Hepatocyte (in vitro differentiated cells): ENCODE measurements at regions not wholly inside any gene's neighbourhood (a gene's known extent, or its start where the extent isn't known, plus 50 kb on each side); places are given as distances from the start of the nearest gene placed in this dataset.

Experiments used
- DNase-seq: peaks from one replicate; pipeline ENCODE4 v3.0.0-alpha.2; 2016; ENCODE audit warnings: low spot score
- H2AFZ ChIP-seq: fragments of 200-600 bp; sonication (generic); 2 replicates; pipeline ENCODE4 v1.6.0; 2016; ENCODE audit warnings: antibody characterized with exemption, mild to moderate bottlenecking
- H3K27ac ChIP-seq: fragments of 200-600 bp; sonication (generic); 2 replicates; pipeline ENCODE4 v1.5.1; 2016; ENCODE audit warnings: mild to moderate bottlenecking
- H3K27me3 ChIP-seq: fragments of 200-600 bp; sonication (generic); 2 replicates; pipeline ENCODE4 v1.6.1; 2016
- H3K36me3 ChIP-seq: fragments of 200-600 bp; sonication (generic); replicated peaks from 2 replicates; pipeline ENCODE4 v1.5.1; 2016; ENCODE audit warnings: low read depth; ENCODE audit not compliant: insufficient read depth
- H3K4me1 ChIP-seq: fragments of 200-600 bp; sonication (generic); 2 replicates; pipeline ENCODE4 v1.5.1; 2016; ENCODE audit warnings: mild to moderate bottlenecking, moderate library complexity; ENCODE audit not compliant: insufficient read depth
- H3K4me2 ChIP-seq: fragments of 200-600 bp; sonication (generic); 2 replicates; pipeline ENCODE4 v1.6.0; 2016
- H3K4me3 ChIP-seq: fragments of 200-600 bp; sonication (generic); 2 replicates; pipeline ENCODE4 v1.5.1; 2016; ENCODE audit warnings: mild to moderate bottlenecking
- H3K79me2 ChIP-seq: fragments of 200-600 bp; sonication (generic); 2 replicates; pipeline ENCODE4 v1.6.0; 2017; ENCODE audit warnings: mild to moderate bottlenecking
- H3K9me2 ChIP-seq: fragments of 200-600 bp; sonication (generic); replicated peaks from 2 replicates; pipeline ENCODE4 v1.6.0; 2017; ENCODE audit warnings: mild to moderate bottlenecking; ENCODE audit not compliant: insufficient read depth
- H3K9me3 ChIP-seq: fragments of 200-600 bp; sonication (generic); 2 replicates; pipeline ENCODE4 v1.5.1; 2016; ENCODE audit warnings: low read depth, mild to moderate bottlenecking
- H4K20me1 ChIP-seq: fragments of 200-600 bp; sonication (generic); 2 replicates; pipeline ENCODE4 v1.6.0; 2016; ENCODE audit warnings: mild to moderate bottlenecking; ENCODE audit not compliant: insufficient read depth, poor library complexity, severe bottlenecking
- EZH2 ChIP-seq: fragments of 200-600 bp; sonication (generic); IDR thresholded peaks from 2 replicates; pipeline ENCODE4 v1.6.1; 2016; ENCODE audit warnings: antibody characterized with exemption, mild to moderate bottlenecking, borderline replicate concordance
- EZH2phosphoT487 ChIP-seq: fragments of 200-600 bp; sonication (generic); IDR thresholded peaks from one replicate; pipeline ENCODE4 v1.6.1; 2018; ENCODE audit warnings: antibody characterized with exemption, mild to moderate bottlenecking, low read depth, moderate library complexity; ENCODE audit not compliant: unreplicated experiment, severe bottlenecking
- WGBS: methylation state at CpG from one replicate; pipeline ENCODE4 v1.1.6; 2016; ENCODE audit warnings: low lambda C conversion rate; ENCODE audit errors: missing lambda C conversion rate; 5-methylcytosine and 5-hydroxymethylcytosine counted together
- TF ChIP-seq, protein P1 (sequence below): fragments of 200-600 bp; sonication (generic); IDR thresholded peaks from 2 replicates; pipeline ENCODE4 v1.5.1; 2016; ENCODE audit warnings: antibody characterized with exemption, mild to moderate bottlenecking; ENCODE audit not compliant: poor library complexity

DNA sequence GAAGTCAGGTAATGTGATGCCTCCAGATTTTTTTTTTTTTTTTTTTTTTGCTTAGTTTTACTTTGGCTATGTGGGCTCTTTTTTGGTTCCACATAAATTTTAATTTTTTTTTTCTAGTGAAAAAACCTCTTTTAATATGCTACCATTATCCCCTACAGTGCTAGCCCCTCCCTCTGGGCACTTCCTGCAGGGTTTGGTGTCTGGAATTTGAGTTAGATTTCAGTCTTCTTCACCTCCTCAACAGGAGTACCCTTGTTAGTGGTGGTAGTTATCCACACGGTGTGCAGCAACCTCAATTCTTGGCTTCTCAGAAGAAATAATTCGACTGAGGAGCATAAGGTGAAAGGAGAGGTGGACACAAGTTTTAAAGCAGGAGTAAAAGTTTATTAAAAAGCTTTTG is 128.8 kb upstream of the SYNCRIP start:
- DNase-seq: no peak
- Histone ChIP-seq H3K4me2 (no peak overlapping the region), H3K4me1 (no peaks in the 10 kb centered on the region), H3K27ac (no peak overlapping the region), H3K9me3 (no peaks in the 10 kb centered on the region), H3K27me3 (no peaks in the 10 kb centered on the region), H3K9me2 (no peaks in the 10 kb centered on the region), H2AFZ (no peak overlapping the region), H4K20me1 (no peaks in the 10 kb centered on the region), H3K36me3 (no peaks in the 10 kb centered on the region), H3K4me3 (no peak overlapping the region), H3K79me2 (no peaks in the 10 kb centered on the region)
- TF ChIP-seq EZH2phosphoT487 (no peak), EZH2 (no peak)
- TF ChIP-seq, protein P1, sequence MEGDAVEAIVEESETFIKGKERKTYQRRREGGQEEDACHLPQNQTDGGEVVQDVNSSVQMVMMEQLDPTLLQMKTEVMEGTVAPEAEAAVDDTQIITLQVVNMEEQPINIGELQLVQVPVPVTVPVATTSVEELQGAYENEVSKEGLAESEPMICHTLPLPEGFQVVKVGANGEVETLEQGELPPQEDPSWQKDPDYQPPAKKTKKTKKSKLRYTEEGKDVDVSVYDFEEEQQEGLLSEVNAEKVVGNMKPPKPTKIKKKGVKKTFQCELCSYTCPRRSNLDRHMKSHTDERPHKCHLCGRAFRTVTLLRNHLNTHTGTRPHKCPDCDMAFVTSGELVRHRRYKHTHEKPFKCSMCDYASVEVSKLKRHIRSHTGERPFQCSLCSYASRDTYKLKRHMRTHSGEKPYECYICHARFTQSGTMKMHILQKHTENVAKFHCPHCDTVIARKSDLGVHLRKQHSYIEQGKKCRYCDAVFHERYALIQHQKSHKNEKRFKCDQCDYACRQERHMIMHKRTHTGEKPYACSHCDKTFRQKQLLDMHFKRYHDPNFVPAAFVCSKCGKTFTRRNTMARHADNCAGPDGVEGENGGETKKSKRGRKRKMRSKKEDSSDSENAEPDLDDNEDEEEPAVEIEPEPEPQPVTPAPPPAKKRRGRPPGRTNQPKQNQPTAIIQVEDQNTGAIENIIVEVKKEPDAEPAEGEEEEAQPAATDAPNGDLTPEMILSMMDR: no peak
- 80% methylated on average over 2 of the region's 2 CpGs for WGBS

DNA sequence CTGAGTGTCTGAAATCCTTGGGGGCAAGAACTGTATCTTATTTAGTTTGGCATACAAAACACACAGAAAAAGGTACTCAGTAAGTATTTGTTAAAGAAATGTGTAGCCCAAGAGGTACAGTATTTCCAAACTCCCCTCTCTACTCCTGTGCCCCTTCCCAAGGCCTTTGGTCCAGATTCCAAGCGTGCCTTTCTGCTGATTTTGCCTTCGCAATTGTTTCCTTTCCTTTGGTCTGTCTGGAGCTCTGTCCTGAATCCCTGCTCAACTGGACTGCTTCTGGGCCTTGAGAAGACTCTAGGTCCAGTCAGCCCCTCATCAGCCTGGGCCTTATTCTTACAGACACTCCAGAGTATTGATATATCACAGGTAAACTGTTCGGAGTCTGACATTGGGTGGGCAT is 122.2 kb upstream of the SYNCRIP start:
- H2AFZ ChIP-seq: no peak overlapping the region
- H3K9me2 ChIP-seq: no peaks in the 10 kb centered on the region
- TF ChIP-seq, protein P1: no peak
- TF ChIP-seq EZH2 (no peak), EZH2phosphoT487 (no peak)
- H3K4me1 ChIP-seq: no peaks in the 10 kb centered on the region
- no peak overlapping the region for H3K27ac ChIP-seq
- H3K9me3 ChIP-seq: no peaks in the 10 kb centered on the region
- no peak overlapping the region for H3K4me2 ChIP-seq
- no peak overlapping the region for H3K4me3 ChIP-seq
- no peaks in the 10 kb centered on the region for H4K20me1 ChIP-seq
- no peaks in the 10 kb centered on the region for H3K27me3 ChIP-seq
- no peaks in the 10 kb centered on the region for H3K79me2 ChIP-seq
- DNase-seq: no peak
- no peaks in the 10 kb centered on the region for H3K36me3 ChIP-seq
- 93% methylated on average over 3 of the region's 3 CpGs for WGBS

DNA sequence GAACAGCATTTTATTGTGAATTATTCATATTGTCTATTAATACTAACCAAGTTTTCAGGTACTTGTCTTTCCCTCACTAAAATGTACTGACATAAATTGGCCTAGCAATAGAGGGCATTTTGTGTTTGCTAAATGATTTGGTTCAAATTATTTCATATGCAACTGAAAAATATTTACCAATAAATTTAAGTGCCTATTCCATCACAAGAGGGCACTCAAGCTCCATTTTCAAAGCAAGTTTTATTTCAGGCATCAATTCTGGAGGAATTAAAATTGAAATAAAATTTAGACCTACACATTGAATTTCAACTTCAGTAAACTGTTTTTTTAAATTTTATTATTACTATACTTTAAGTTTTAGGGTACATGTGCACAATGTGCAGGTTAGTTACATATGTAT is 114.3 kb upstream of the SYNCRIP start:
- Histone ChIP-seq H3K36me3 (no peaks in the 10 kb centered on the region), H3K27ac (no peak overlapping the region), H3K79me2 (no peaks in the 10 kb centered on the region), H3K9me3 (no peaks in the 10 kb centered on the region), H2AFZ (no peak overlapping the region), H3K4me1 (peaks cover 6% of the 10 kb centered on the region), H3K9me2 (no peaks in the 10 kb centered on the region), H4K20me1 (no peaks in the 10 kb centered on the region), H3K4me3 (no peak overlapping the region), H3K4me2 (no peak overlapping the region), H3K27me3 (no peaks in the 10 kb centered on the region)
- no peak for DNase-seq
- TF ChIP-seq, protein P1: peak; percentile 61
- TF ChIP-seq EZH2phosphoT487: no peak
- TF ChIP-seq EZH2: no peak

DNA sequence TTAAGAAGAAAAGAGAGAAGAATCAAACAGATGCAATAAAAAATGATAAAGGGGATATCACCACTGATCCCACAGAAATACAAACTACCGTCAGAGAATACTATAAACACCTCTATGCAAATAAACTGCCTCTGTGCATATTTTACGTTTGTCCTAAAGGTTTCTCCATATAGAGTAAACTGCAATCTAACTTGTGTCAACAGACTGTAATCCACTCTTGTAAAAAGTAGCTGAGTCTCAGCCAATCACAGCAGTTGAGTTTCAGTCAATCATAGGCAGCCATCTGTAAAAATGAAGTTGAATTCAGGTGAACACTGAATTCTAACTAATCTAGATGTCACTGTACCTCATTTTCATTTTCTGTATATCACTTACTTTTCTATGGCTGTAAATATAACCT is 112.2 kb upstream of the SYNCRIP start:
- no peak for DNase-seq
- TF ChIP-seq, protein P1: no peak
- TF ChIP-seq EZH2phosphoT487 (no peak), EZH2 (no peak)

More for the DNA sequence above, 112.2 kb upstream of the SYNCRIP start:
- H3K4me3 ChIP-seq: no peak overlapping the region
- no peaks in the 10 kb centered on the region for H3K79me2 ChIP-seq
- 20% methylated on average over 2 of the region's 2 CpGs for WGBS
- no peaks in the 10 kb centered on the region for H3K9me2 ChIP-seq
- peaks cover 6% of the 10 kb centered on the region for H3K4me1 ChIP-seq
- H4K20me1 ChIP-seq: no peaks in the 10 kb centered on the region
- no peak overlapping the region for H3K27ac ChIP-seq
- H3K9me3 ChIP-seq: no peaks in the 10 kb centered on the region
- H3K27me3 ChIP-seq: no peaks in the 10 kb centered on the region
- H3K36me3 ChIP-seq: no peaks in the 10 kb centered on the region
- H3K4me2 ChIP-seq: no peak overlapping the region
- H2AFZ ChIP-seq: no peak overlapping the region
